Esophagus squamous epithelium (tissue), 4 donors: ENCODE measurements at regions not wholly inside any gene's neighbourhood (a gene's known extent, or its start where the extent isn't known, plus 50 kb on each side); places are given as distances from the start of the nearest gene placed in this dataset.

ENCODE experiments used
- CTCF ChIP-seq, 6 experiments: fragments of 450-650 bp in 4 of 6; fragments of 200-600 bp in 2 of 6; sonication (generic) in 2 of 6; IDR thresholded peaks; one replicate each; pipeline ENCODE4 v1.5.1; 2016 to 2019; ENCODE audit warnings: antibody characterized with exemption in 6 of 6, mild to moderate bottlenecking in 4 of 6, moderate library complexity in 4 of 6
- POLR2A ChIP-seq, 4 donors: fragments of 450-650 bp; IDR thresholded peaks; one replicate each; pipeline ENCODE4 v1.6.1; 2017; ENCODE audit warnings: antibody characterized with exemption in 4 of 4, mild to moderate bottlenecking in 4 of 4, moderate library complexity in 3 of 4

GRCh38 chr11:11217929-11218628, 135.0 kb downstream of the CSNK2A3 start:
- TF ChIP-seq CTCF (IDR thresholded peaks at IDR 0.05) (no peak), POLR2A (IDR thresholded peaks at IDR 0.05) (no peak)
